OCI-LY3 (cell line): ENCODE measurements at regions not wholly inside any gene's neighbourhood (a gene's known extent, or its start where the extent isn't known, plus 50 kb on each side); places are given as distances from the start of the nearest gene placed in this dataset.

Source experiments
- H2AFZ ChIP-seq: fragments of 200-600, 300-600 bp; shearing (Covaris generic); 2 replicates; pipeline ENCODE4 v1.6.0; 2014; ENCODE audit warnings: antibody characterized with exemption, low read depth, low read length
- H3K27ac ChIP-seq: fragments of 200-600, 300-600 bp; sonication (generic); 2 replicates; pipeline ENCODE4 v1.5.1; 2014; ENCODE audit warnings: mild to moderate bottlenecking, low read length, moderate library complexity, mixed read lengths
- H3K27me3 ChIP-seq: fragments of 200-600, 300-600 bp; sonication (generic); 2 replicates; pipeline ENCODE4 v1.6.1; 2014; ENCODE audit warnings: low read depth, low read length, mixed read lengths
- H3K36me3 ChIP-seq: fragments of 200-600, 300-600 bp; sonication (generic); replicated peaks from 2 replicates; pipeline ENCODE3; 2014; ENCODE audit warnings: low read depth, low read length, mixed read lengths
- H3K4me1 ChIP-seq: fragments of 300-600, 200-600 bp; sonication (generic); 2 replicates; pipeline ENCODE4 v1.6.1; 2014; ENCODE audit warnings: low read length, mixed read lengths
- H3K4me2 ChIP-seq: fragments of 200-600, 300-600 bp; sonication (generic); 2 replicates; pipeline ENCODE4 v1.6.1; 2014; ENCODE audit warnings: low read length, mixed read lengths
- H3K4me3 ChIP-seq: fragments of 300-600, 200-600 bp; sonication (generic); 2 replicates; pipeline ENCODE4 v1.5.1; 2014; ENCODE audit warnings: antibody characterized with exemption, mild to moderate bottlenecking, low read length, moderate library complexity
- H3K79me2 ChIP-seq: fragments of 300-600, 200-600 bp; shearing (Covaris generic); 2 replicates; pipeline ENCODE4 v1.6.1; 2014; ENCODE audit warnings: mild to moderate bottlenecking, low read length, mixed read lengths
- H3K9ac ChIP-seq: fragments of 300-600, 200-600 bp; shearing (Covaris generic); 2 replicates; pipeline ENCODE4 v1.6.0; 2014; ENCODE audit warnings: mild to moderate bottlenecking, low read length, moderate library complexity
- H3K9me3 ChIP-seq: fragments of 200-600, 300-600 bp; shearing (Covaris generic); 2 replicates; pipeline ENCODE4 v1.6.1; 2014; ENCODE audit warnings: low read length, mixed read lengths; ENCODE audit not compliant: insufficient read depth
- H4K20me1 ChIP-seq: fragments of 200-600, 300-600 bp; sonication (generic); 2 replicates; pipeline ENCODE4 v1.6.1; 2016; ENCODE audit warnings: low read length, mixed read lengths; ENCODE audit not compliant: insufficient read depth
- CTCF ChIP-seq: fragments of 200-600, 300-600 bp; sonication (generic); IDR thresholded peaks from 2 replicates; pipeline ENCODE4 v1.5.1; 2014; ENCODE audit warnings: antibody characterized with exemption, low read length, low read depth
- EZH2phosphoT487 ChIP-seq: fragments of 200-600 bp; shearing (Covaris generic); IDR thresholded peaks from 2 replicates; pipeline ENCODE4 v1.6.1; 2018; ENCODE audit warnings: antibody characterized with exemption, mixed run types, low read depth

- Histone ChIP-seq H3K27me3 (no peaks in the 10 kb centered on the region), H4K20me1 (no peaks in the 10 kb centered on the region), H3K4me2 (no peak overlapping the region), H2AFZ (no peak overlapping the region), H3K9me3 (no peaks in the 10 kb centered on the region), H3K27ac (no peak overlapping the region), H3K4me3 (no peak overlapping the region), H3K79me2 (no peaks in the 10 kb centered on the region), H3K9ac (no peak overlapping the region), H3K4me1 (no peaks in the 10 kb centered on the region), H3K36me3 (no peaks in the 10 kb centered on the region)
- no peak for TF ChIP-seq CTCF
- TF ChIP-seq EZH2phosphoT487: no peak
These were observed 204.5 kb upstream of the STXBP5 start for GRCh38 chr6:146999766-147000165.

GRCh38 chr6:147000545-147001488 lies 203.4 kb upstream of the STXBP5 start:
- no peak overlapping the region for H3K27ac ChIP-seq
- H3K4me3 ChIP-seq: no peak overlapping the region
- H4K20me1 ChIP-seq: no peaks in the 10 kb centered on the region
- no peaks in the 10 kb centered on the region for H3K36me3 ChIP-seq
- H3K4me2 ChIP-seq: no peak overlapping the region
- no peaks in the 10 kb centered on the region for H3K4me1 ChIP-seq
- TF ChIP-seq EZH2phosphoT487 (no peak), CTCF (no peak)
- no peak overlapping the region for H3K9ac ChIP-seq
- H3K9me3 ChIP-seq: no peaks in the 10 kb centered on the region
- no peaks in the 10 kb centered on the region for H3K79me2 ChIP-seq
- no peaks in the 10 kb centered on the region for H3K27me3 ChIP-seq
- no peak overlapping the region for H2AFZ ChIP-seq

DNA sequence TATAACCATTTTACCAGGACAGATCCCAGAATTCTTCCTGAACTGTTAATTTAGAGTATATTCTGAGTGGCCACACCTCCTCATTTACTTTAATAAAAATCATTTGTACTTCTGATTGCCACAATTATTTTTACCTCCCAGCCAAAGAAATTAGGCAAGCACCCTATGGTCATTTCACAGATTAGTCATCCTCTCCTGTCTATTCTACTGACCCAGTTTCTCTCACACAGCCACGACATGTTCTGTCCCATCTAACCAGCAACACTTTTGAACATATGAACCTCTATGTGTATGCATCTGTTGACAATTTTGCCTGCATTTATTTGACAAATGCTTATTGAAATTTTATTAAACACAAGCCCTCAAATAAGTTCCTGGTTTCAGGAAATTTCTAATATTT lies 202.6 kb upstream of the STXBP5 start:
- Histone ChIP-seq H3K27ac (no peak overlapping the region), H3K4me1 (no peaks in the 10 kb centered on the region), H3K27me3 (no peaks in the 10 kb centered on the region), H2AFZ (no peak overlapping the region), H4K20me1 (no peaks in the 10 kb centered on the region), H3K36me3 (no peaks in the 10 kb centered on the region), H3K4me3 (no peak overlapping the region), H3K79me2 (no peaks in the 10 kb centered on the region), H3K4me2 (no peak overlapping the region), H3K9ac (no peak overlapping the region), H3K9me3 (no peaks in the 10 kb centered on the region)
- no peak for TF ChIP-seq CTCF
- no peak for TF ChIP-seq EZH2phosphoT487

- no peak overlapping the region for H3K4me3 ChIP-seq
- no peaks in the 10 kb centered on the region for H3K27me3 ChIP-seq
- no peak overlapping the region for H3K9ac ChIP-seq
- no peaks in the 10 kb centered on the region for H3K36me3 ChIP-seq
- no peak overlapping the region for H2AFZ ChIP-seq
- H3K4me2 ChIP-seq: no peak overlapping the region
- no peaks in the 10 kb centered on the region for H4K20me1 ChIP-seq
- no peak for TF ChIP-seq CTCF
- no peaks in the 10 kb centered on the region for H3K79me2 ChIP-seq
- H3K4me1 ChIP-seq: no peaks in the 10 kb centered on the region
- no peaks in the 10 kb centered on the region for H3K9me3 ChIP-seq
- H3K27ac ChIP-seq: no peak overlapping the region
These were observed 201.0 kb upstream of the STXBP5 start for GRCh38 chr6:147003186-147003585.
